ENCODE measurements at regions not wholly inside any gene's neighbourhood (a gene's known extent, or its start where the extent isn't known, plus 50 kb on each side); places are given as distances from the start of the nearest gene placed in this dataset.
A peak's percentile ranks its signal among the peaks of the same experiment; 100 is the strongest.

DNA sequence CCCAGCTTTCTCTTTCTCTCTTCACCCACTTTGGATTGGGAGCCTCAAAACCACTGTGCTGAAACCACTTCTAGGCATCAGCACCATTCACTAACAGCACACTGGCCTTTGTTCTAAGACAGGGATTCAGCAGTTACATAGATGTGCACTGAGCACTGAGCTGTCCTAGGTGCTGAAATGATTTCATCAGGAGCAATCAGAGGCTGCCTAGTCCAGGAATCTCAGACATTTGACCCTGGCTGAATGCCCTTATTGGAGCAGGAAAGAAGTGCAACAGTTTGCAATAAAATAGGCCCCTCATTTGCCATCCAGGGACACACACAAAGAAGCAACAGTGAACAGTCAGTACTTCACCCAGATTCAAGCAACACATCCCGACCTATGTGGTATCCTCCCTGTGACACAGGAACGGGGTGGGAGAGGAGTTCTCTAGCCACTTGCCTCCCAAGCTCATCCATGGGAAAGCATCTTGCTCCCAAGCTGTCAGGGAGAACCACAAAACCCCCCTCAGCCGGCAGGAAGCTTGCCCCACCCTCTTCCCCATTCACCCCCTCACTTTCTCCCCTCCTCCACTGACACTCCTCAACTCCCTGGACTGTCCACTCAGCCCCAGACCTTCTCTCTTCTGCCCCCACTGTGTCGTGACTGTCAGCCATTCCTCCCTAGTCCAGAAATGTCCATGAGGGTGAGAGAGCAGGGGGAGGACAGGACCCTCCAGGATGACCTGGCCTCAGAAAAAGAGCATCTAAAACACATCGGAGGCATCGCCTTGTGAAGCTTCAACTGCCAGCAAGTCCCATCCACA, 304.4 kb downstream of the PREX1 start (continued):
- TF ChIP-seq NRL (CRISPR knock-in tag; IDR thresholded peaks at IDR 0.05; ENCODE audit: borderline replicate concordance), result no peak
- TF ChIP-seq, protein P1, sequence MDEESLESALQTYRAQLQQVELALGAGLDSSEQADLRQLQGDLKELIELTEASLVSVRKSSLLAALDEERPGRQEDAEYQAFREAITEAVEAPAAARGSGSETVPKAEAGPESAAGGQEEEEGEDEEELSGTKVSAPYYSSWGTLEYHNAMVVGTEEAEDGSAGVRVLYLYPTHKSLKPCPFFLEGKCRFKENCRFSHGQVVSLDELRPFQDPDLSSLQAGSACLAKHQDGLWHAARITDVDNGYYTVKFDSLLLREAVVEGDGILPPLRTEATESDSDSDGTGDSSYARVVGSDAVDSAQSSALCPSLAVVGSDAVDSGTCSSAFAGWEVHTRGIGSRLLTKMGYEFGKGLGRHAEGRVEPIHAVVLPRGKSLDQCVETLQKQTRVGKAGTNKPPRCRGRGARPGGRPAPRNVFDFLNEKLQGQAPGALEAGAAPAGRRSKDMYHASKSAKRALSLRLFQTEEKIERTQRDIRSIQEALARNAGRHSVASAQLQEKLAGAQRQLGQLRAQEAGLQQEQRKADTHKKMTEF (CRISPR knock-in tag; IDR thresholded peaks at IDR 0.05), result peak; percentile 49; the same call in 1 of the 2 replicates
- TF ChIP-seq TRAFD1 (CRISPR knock-in tag; IDR thresholded peaks at IDR 0.05; ENCODE audit: borderline replicate concordance), result no peak
- no peak for TF ChIP-seq FUBP1 (CRISPR knock-in tag; IDR thresholded peaks at IDR 0.05; ENCODE audit: borderline replicate concordance)
- TF ChIP-seq ZEB1 (IDR thresholded peaks at IDR 0.05; ENCODE audit: insufficient replicate concordance, low read depth), result no peak
- TF ChIP-seq ISL2 (CRISPR knock-in tag; IDR thresholded peaks at IDR 0.05), result peak; percentile 72
- no peak for TF ChIP-seq FOXA1 (IDR thresholded peaks at IDR 0.05)
- TF ChIP-seq FOXA1 (CRISPR knock-in tag; IDR thresholded peaks at IDR 0.05), result 0 out of 2 replicates have a peak, but pooled peaks have one; percentile 29
- TF ChIP-seq ZBTB39 (CRISPR knock-in tag; IDR thresholded peaks at IDR 0.05), result no peak
- TF ChIP-seq ZNF724P (CRISPR knock-in tag; IDR thresholded peaks at IDR 0.05; ENCODE audit: borderline replicate concordance), result peak; percentile 91; the same call in 1 of the 2 replicates
- TF ChIP-seq ZNF83 (CRISPR knock-in tag; IDR thresholded peaks at IDR 0.05; ENCODE audit: borderline replicate concordance), result no peak
- TF ChIP-seq KDM5B (CRISPR knock-in tag; IDR thresholded peaks at IDR 0.05; ENCODE audit: borderline replicate concordance), result no peak
- no peak for TF ChIP-seq PHF20 (CRISPR knock-in tag; IDR thresholded peaks at IDR 0.05)
- no peak for TF ChIP-seq STAT6 (CRISPR knock-in tag; IDR thresholded peaks at IDR 0.05; ENCODE audit: borderline replicate concordance)
- no peak for TF ChIP-seq ZNF768 (CRISPR knock-in tag; IDR thresholded peaks at IDR 0.05)
- 0 out of 2 replicates have a peak, but pooled peaks have one; percentile 68 for TF ChIP-seq ZNF510 (CRISPR knock-in tag; IDR thresholded peaks at IDR 0.05; ENCODE audit: low read depth)
- TF ChIP-seq RORA (CRISPR knock-in tag; IDR thresholded peaks at IDR 0.05), result no peak
- no peak for TF ChIP-seq SNAI1 (CRISPR knock-in tag; IDR thresholded peaks at IDR 0.05; ENCODE audit: borderline replicate concordance)
